K562 (cell line): ENCODE measurements at regions not wholly inside any gene's neighbourhood (a gene's known extent, or its start where the extent isn't known, plus 50 kb on each side); places are given as distances from the start of the nearest gene placed in this dataset.

ENCODE experiments used
- ATAC-seq: fragments of 200-7000 bp; cut with Tn5 transposase; 3 replicates; pipeline ENCODE4 v1.9.1; 2020; ENCODE audit warnings: moderate library complexity
- BruUV-seq: library from RNA; stranded (reverse); fragments of 400-500 nt; replicated peaks from 2 replicates; lab custom pipeline; 2021; lab: Mats Ljungman, UMichigan
- CTCF ChIA-PET: fragments of 300-600 bp; formaldehyde crosslinking; extraction: SDS; loops from one replicate; lab custom pipeline; 2021; ENCODE audit warnings: low intra/inter-chr PET ratio; lab: Yijun Ruan, JAX
- POLR2A ChIA-PET: fragments of 300-600, 350-650 bp; sonication (Branson Sonifier 250); formaldehyde crosslinking; extraction: SDS; loops from one replicate; lab custom pipeline; 2021; ENCODE audit warnings: antibody characterized with exemption, inconsistent platforms; lab: Yijun Ruan, JAX
- DNase-seq, 4 experiments: peaks; one replicate each; pipeline versions ENCODE4 v3.0.0 to v3.0.0-alpha.2; 2011 to 2018; ENCODE audit warnings: low spot score in 3 of 4, mixed read lengths in 3 of 4; ENCODE audit errors: extremely low read depth in 1 of 4
- FAIRE-seq: peaks from 2 replicates; lab custom pipeline; 2011; peaks lifted over from hg19 to GRCh38; lab: Jason Lieb, UNC
- H2AFZ ChIP-seq: 2 replicates; pipeline ENCODE4 v1.6.0; 2011; ENCODE audit warnings: low read depth, low read length, control low read depth, inconsistent platforms
- H3K27ac ChIP-seq: fragments of 200-600 bp; 3 replicates; pipeline ENCODE4 v1.8.0; 2011; ENCODE audit warnings: low read depth, mild to moderate bottlenecking, control low read depth, inconsistent platforms, low read length, moderate library complexity, mixed read lengths; ENCODE audit errors: extremely low read depth
- H3K27me3 ChIP-seq, 2 experiments: fragments of 300-600 bp in 1 of 2; 2 replicates in 1 of 2; 3 replicates in 1 of 2; pipeline versions ENCODE4 v1.6.0 to v1.8.0; 2011; ENCODE audit warnings: inconsistent platforms in 2 of 2, low read length in 2 of 2, mild to moderate bottlenecking in 1 of 2, mixed read lengths in 1 of 2, moderate library complexity in 1 of 2; ENCODE audit not compliant: control insufficient read depth in 2 of 2, insufficient read depth in 2 of 2
- H3K36me3 ChIP-seq: fragments of 300-600 bp; 3 replicates; pipeline ENCODE4 v1.8.0; 2011; ENCODE audit warnings: mild to moderate bottlenecking, low read length, inconsistent platforms; ENCODE audit not compliant: control insufficient read depth, insufficient read depth
- H3K4me1 ChIP-seq, 2 experiments: fragments of 200-600 bp in 1 of 2; replicated peaks in 1 of 2; 2 replicates in 1 of 2; 3 replicates in 1 of 2; pipeline versions ENCODE4 v1.5.1 to v1.8.0; 2011; ENCODE audit warnings: inconsistent platforms in 2 of 2, low read length in 2 of 2, mild to moderate bottlenecking in 1 of 2, mixed read lengths in 1 of 2, moderate library complexity in 1 of 2; ENCODE audit not compliant: control insufficient read depth in 2 of 2, insufficient read depth in 2 of 2
- H3K4me2 ChIP-seq: 2 replicates; pipeline ENCODE4 v1.6.1; 2011; ENCODE audit warnings: low read length, control low read depth, inconsistent platforms, mixed read lengths; ENCODE audit not compliant: insufficient read depth
- H3K4me3 ChIP-seq: fragments of 200-600 bp; sonication (generic), shearing (Covaris generic); 2 replicates; pipeline ENCODE4 v1.5.1; 2016; ENCODE audit warnings: control low read depth, inconsistent platforms
- H3K79me2 ChIP-seq: fragments of 200-600 bp; 3 replicates; pipeline ENCODE4 v1.8.0; 2011; ENCODE audit warnings: low read length, inconsistent platforms; ENCODE audit not compliant: control insufficient read depth, insufficient read depth
- H3K9ac ChIP-seq, 2 experiments: 2 replicates each; pipeline versions ENCODE4 v1.6.0 to v1.6.1; 2011; ENCODE audit warnings: low read depth in 2 of 2, low read length in 2 of 2, control low read depth in 1 of 2, inconsistent platforms in 1 of 2, mild to moderate bottlenecking in 1 of 2, mixed read lengths in 1 of 2; ENCODE audit not compliant: insufficient read depth in 1 of 2
- H3K9me1 ChIP-seq: one replicate; pipeline ENCODE4 v1.6.0; 2011; ENCODE audit warnings: inconsistent platforms, mild to moderate bottlenecking, low read length, moderate library complexity; ENCODE audit not compliant: control insufficient read depth, insufficient read depth
- H3K9me3 ChIP-seq: replicated peaks from 2 replicates; pipeline ENCODE4 v1.5.1; 2011; ENCODE audit warnings: low read depth, low read length, inconsistent platforms; ENCODE audit not compliant: control insufficient read depth, insufficient read depth
- H4K20me1 ChIP-seq: replicated peaks from 2 replicates; pipeline ENCODE4 v1.6.1; 2011; ENCODE audit warnings: low read length, inconsistent platforms, mixed read lengths; ENCODE audit not compliant: control insufficient read depth, insufficient read depth
- ATF7 ChIP-seq: fragments of 450-650 bp; IDR thresholded peaks from 2 replicates; pipeline ENCODE4 v1.7.1; 2014; ENCODE audit warnings: mild to moderate bottlenecking, moderate library complexity
- BRD4 ChIP-seq: fragments of 200-600 bp; sonication (generic); IDR thresholded peaks from 2 replicates; pipeline ENCODE4 v1.6.1; 2017; ENCODE audit warnings: inconsistent platforms
- CCNT2 ChIP-seq: IDR thresholded peaks from 2 replicates; pipeline ENCODE4 v1.6.1; 2011; ENCODE audit warnings: borderline replicate concordance, low read depth, mild to moderate bottlenecking, moderate library complexity, mixed read lengths, low read length; ENCODE audit not compliant: insufficient read length; ENCODE audit errors: extremely low read depth
- GMEB1 ChIP-seq: fragments of 250-450 bp; sonication (Bioruptor Pico); IDR thresholded peaks from 2 replicates; pipeline ENCODE4 v1.4.0; 2020; ENCODE audit warnings: mild to moderate bottlenecking
- HDAC2 ChIP-seq: fragments of 450-650 bp; IDR thresholded peaks from 2 replicates; pipeline ENCODE4 v1.6.1; 2016; ENCODE audit warnings: mild to moderate bottlenecking
- IRF2 ChIP-seq: sonication (generic); formaldehyde crosslinking; IDR thresholded peaks from 2 replicates; pipeline ENCODE4 v1.8.1; 2022; ENCODE audit warnings: mild to moderate bottlenecking, missing genetic modification reagents
- MCM7 ChIP-seq, 2 experiments: fragments of 450-650 bp; IDR thresholded peaks; 2 replicates each; pipeline ENCODE4 v1.6.1; 2016 to 2018
- MXI1 ChIP-seq: IDR thresholded peaks from 2 replicates; pipeline ENCODE4 v1.6.1; 2011; ENCODE audit warnings: low read depth, mild to moderate bottlenecking, improper control_type of control experiment, low read length
- NKRF ChIP-seq: fragments of 450-650 bp; IDR thresholded peaks from 2 replicates; pipeline ENCODE4 v1.6.1; 2016; ENCODE audit warnings: borderline replicate concordance
- NR2F6 ChIP-seq: fragments of 450-650 bp; formaldehyde crosslinking; IDR thresholded peaks from 2 replicates; pipeline ENCODE4 v1.4.0; 2020; ENCODE audit warnings: mild to moderate bottlenecking
- PHF8 ChIP-seq: fragments of 200-600 bp; sonication (generic); IDR thresholded peaks from 2 replicates; pipeline ENCODE4 v1.6.1; 2012; ENCODE audit warnings: mixed run types, mild to moderate bottlenecking, inconsistent platforms, low read length, moderate library complexity, borderline replicate concordance
- RBBP5 ChIP-seq: fragments of 200-600 bp; sonication (generic); IDR thresholded peaks from 2 replicates; pipeline ENCODE4 v1.6.1; 2012; ENCODE audit warnings: borderline replicate concordance, mild to moderate bottlenecking, low read length, control low read depth, inconsistent platforms; ENCODE audit not compliant: insufficient read depth, poor library complexity, severe bottlenecking
- SAFB ChIP-seq: fragments of 200-400 bp; formaldehyde crosslinking; IDR thresholded peaks from 2 replicates; pipeline ENCODE4 v1.6.1; 2017; ENCODE audit warnings: low read depth, low read length, borderline replicate concordance
- SIN3B ChIP-seq: fragments of 450-650 bp; IDR thresholded peaks from 2 replicates; pipeline ENCODE4 v1.6.1; 2017; ENCODE audit warnings: low read depth, mild to moderate bottlenecking, moderate library complexity
- TAF7 ChIP-seq: fragments of 450-650 bp; IDR thresholded peaks from 2 replicates; pipeline ENCODE4 v1.6.1; 2016; ENCODE audit warnings: missing genetic modification characterization, missing compliant biosample characterization
- TEAD1 ChIP-seq, 2 experiments: fragments of 450-650 bp in 1 of 2; sonication (generic) in 1 of 2; formaldehyde crosslinking; IDR thresholded peaks; 2 replicates each; pipeline versions ENCODE4 v1.4.0 to v1.8.0; 2020 to 2022; ENCODE audit warnings: mild to moderate bottlenecking in 2 of 2, missing genetic modification reagents in 1 of 2
- XRCC4 ChIP-seq: IDR thresholded peaks from one replicate; pipeline ENCODE4 v1.6.1; 2011; ENCODE audit not compliant: insufficient read depth, insufficient read length; ENCODE audit errors: extremely low read depth
- ZBTB43 ChIP-seq: sonication (generic); formaldehyde crosslinking; IDR thresholded peaks from 2 replicates; pipeline ENCODE4 v1.8.0; 2023; ENCODE audit warnings: mild to moderate bottlenecking, missing genetic modification reagents
- ZNF197 ChIP-seq: fragments of 200-800 bp; sonication (Bioruptor generic); IDR thresholded peaks from 2 replicates; pipeline ENCODE4 v1.6.1; 2016; ENCODE audit warnings: low read depth, missing genetic modification characterization, missing compliant biosample characterization
- WGBS: fragments of 100-300 bp; shearing (Covaris generic); methylation state at CpG from one replicate; pipeline ENCODE4 v1.1.6; 2016; ENCODE audit warnings: low coverage, mixed read lengths; ENCODE audit not compliant: insufficient coverage; ENCODE audit errors: missing lambda C conversion rate; 5-methylcytosine and 5-hydroxymethylcytosine counted together
- in situ Hi-C: fragments of 300-500 bp; cut with MboI; formaldehyde crosslinking; loops from 4 replicates; pipeline ENCODE4 v1.15.0; 2018; ENCODE audit warnings: inconsistent platforms, mixed read lengths
- intact Hi-C: fragments of 100-400 bp; cut with micrococcal nuclease; formaldehyde crosslinking; loops from 2 replicates; pipeline ENCODE4 v1.14.2; 2022

- H3K9me1 ChIP-seq, result no peaks in the 10 kb centered on the region
- FAIRE-seq, result no peak
- H3K4me3 ChIP-seq, result no peak overlapping the region
- intact Hi-C loops (no loop called here), in situ Hi-C loops (no loop called here)
- H3K27me3 ChIP-seq, result no peaks in the 10 kb centered on the region
- DNase-seq, result no peak
- H3K4me1 ChIP-seq, result no peaks in the 10 kb centered on the region
- no peaks in the 10 kb centered on the region for H3K79me2 ChIP-seq
- no peak overlapping the region for H3K4me2 ChIP-seq
- CTCF ChIA-PET, result no interaction called here
- H3K9me3 ChIP-seq, result no peaks in the 10 kb centered on the region
- POLR2A ChIA-PET, result no interaction called here
- TF ChIP-seq SIN3B (no peak), BRD4 (no peak), NKRF (no peak), PHF8 (no peak), ATF7 (no peak), SAFB (no peak), MCM7 (IDR thresholded peaks at IDR 0.05) (no peak), MXI1 (no peak), TEAD1 (CRISPR knock-in tag; IDR thresholded peaks at IDR 0.05) (no peak), ZBTB43 (CRISPR knock-in tag) (no peak), GMEB1 (CRISPR knock-in tag) (no peak), NR2F6 (CRISPR knock-in tag) (no peak), HDAC2 (no peak), TAF7 (tag) (no peak), XRCC4 (no peak), IRF2 (no peak), CCNT2 (no peak), ZNF197 (CRISPR knock-in tag) (no peak), RBBP5 (no peak)
- H2AFZ ChIP-seq, result no peak overlapping the region
- BruUV-seq, result no TSS peak
- H3K27ac ChIP-seq, result no peak overlapping the region
- no peaks in the 10 kb centered on the region for H4K20me1 ChIP-seq
- WGBS, result 0% methylated on average over 3 of the region's 3 CpGs
- H3K36me3 ChIP-seq, result no peaks in the 10 kb centered on the region
- no peak for ATAC-seq
- no peak overlapping the region for H3K9ac ChIP-seq
These were observed 205.4 kb upstream of the GNPDA2 start for GRCh38 chr4:44931720-44932119.
